Stimulated activated CD4-positive, alpha-beta T cell treated with anti-CD3 and anti-CD28 coated beads, Interleukin-12 subunit alpha, Interleukin-12 subunit beta, amount 100 ng/mL, for 24 hours (primary cell): ENCODE measurements at regions not wholly inside any gene's neighbourhood (a gene's known extent, or its start where the extent isn't known, plus 50 kb on each side); places are given as distances from the start of the nearest gene placed in this dataset.
"Not testable (repeated sequence)": the region's sequence is repeated elsewhere in the genome, so short reads cannot be mapped to it uniquely, and the experiment has no call there.

Source experiments
- DNase-seq, 2 experiments: peaks; one replicate each; pipeline ENCODE4 v3.0.0-alpha.2; 2020; ENCODE audit warnings: low read depth in 2 of 2

DNA sequence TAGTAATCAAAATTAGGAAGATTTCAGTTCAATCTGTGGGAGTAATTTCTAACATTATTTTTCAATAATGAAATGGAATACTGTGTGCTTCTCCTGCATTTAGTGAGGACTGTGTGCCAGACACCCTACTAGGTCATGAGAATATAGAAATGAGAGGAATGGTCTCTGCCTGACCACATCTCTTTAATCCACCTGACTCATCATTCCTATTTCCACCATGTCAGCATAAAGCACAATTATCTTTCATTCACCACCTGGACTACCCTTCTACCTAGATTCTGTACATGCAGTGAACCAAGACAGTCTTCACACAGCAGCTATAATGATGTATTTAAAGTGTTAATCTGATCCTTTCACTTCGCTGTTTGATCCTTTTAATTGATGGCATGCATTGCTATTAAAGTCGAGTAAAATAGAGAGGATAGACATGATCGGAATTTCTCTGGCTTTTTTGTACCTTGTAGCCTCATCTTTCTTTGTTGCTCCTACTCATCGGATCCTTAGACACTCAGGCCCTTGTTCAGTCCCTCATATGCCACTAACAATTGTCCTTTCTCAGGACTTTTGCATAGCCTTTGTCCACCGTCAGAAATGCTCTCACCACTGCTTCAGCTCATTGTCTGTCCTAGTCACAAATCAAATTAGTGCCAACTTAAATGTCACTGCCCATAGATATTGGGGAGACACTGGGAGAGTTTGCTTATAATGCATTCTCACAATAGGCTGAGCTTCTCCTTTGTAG lies 1037.1 kb downstream of the REEP3 start:
- DNase-seq, result no peak

DNA sequence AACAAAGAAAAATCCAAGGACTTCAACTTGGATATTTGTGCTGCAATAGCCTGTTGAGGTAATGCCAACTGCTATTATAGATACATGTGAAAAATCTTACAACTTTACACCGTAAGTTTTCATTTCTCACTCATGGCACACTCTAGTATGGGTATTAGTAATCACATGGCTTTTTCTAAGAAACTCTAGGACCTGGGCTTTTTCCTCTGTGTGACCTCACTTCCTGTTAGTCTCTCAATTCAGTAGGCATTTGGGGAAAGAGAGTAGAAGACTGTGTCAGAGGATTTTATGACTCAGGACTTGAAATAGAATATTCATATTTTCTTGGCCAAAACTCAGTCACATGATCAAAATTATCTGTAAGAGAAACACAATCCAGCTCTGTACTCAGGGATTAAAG lies 1049.9 kb downstream of the REEP3 start:
- DNase-seq, result no peak

DNA sequence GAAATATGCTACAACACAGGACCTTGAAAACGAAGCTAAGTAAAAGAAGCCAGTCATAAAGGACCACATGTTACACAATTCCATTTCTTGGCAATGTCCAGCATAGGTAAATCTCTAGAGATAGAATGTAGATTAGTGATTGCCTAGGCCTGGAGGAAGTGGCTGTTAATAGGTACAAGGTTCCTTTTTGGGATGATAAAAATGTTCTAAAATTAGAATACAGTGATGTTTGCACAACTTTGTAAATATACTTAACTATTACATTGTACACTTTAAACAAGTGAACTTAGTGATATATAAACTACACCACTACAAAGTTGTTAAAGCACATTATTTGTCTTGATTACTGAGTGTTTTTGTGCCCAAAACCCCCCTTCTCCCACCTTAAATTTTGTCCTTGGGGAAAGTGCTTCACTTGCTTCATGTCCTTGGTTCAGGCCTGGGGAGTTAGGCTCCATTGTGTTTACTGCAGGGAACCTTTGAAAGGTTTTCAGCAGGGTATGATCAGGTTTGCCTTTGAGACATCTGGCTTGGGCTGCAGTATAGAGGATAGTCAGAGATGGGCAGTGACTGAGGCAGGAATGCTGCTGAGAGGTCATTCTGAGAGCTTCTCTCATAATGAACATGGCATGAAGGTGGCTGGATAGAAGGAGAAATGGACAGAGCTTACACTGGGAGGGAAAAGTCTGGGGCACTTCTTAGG lies 1052.6 kb downstream of the REEP3 start:
- no peak for DNase-seq

DNA sequence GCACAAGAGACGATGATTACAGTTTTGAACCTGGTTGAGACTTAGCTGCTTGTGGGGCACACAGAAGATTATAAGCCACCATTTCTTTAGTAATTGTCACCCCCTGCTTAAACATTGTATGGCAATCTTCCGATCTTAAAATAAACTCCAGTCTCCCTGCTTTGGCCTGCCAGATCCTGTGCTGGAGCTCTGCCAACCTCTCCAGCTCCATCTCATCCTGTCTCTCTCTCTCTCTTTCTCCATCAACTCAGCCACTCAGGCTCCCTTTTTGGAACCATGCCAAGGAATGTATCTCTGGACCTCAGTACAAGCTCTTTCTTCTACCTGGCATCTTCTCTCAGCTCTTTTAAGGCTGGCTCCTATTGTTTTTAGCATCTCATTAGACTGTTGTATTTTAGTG lies 1053.2 kb downstream of the REEP3 start:
- no peak for DNase-seq

DNA sequence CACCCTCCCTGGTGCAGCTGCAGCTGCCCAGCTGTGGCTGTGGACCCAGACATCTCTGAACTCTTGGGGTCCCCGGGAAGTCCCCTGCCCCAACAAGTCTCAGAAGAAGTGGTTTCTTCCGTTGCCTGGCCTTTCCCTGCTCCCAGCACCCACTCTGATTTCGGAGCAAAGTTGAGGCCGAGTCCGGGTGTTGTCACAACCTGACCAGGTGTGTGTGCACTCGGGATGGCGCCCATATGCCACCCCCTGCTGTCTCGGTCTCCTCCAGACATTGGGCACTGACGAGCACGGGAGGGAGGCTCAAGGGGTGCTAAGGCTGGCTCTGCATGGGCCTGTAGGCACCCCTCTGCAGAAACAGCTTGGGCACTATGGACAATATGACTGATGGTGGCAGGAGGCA lies 1055.3 kb downstream of the REEP3 start:
- no peak for DNase-seq

DNA sequence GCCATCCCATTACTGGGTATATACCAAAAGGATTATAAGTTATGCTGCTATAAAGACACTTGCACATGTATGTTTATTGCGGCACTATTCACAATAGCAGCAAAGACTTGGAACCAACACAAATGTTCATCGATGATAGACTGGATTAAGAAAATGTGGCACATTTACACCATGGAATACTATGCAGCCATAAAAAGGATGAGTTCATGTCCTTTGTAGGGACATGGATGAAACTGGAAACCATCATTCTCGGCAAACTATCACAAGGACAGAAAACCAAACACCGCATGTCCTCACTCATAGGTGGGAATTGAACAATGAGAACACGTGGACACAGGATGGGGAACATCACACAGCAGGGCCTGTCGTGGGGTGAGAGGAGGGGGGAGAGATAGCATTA lies 1057.6 kb downstream of the REEP3 start:
- not testable (repeated sequence) for DNase-seq

DNA sequence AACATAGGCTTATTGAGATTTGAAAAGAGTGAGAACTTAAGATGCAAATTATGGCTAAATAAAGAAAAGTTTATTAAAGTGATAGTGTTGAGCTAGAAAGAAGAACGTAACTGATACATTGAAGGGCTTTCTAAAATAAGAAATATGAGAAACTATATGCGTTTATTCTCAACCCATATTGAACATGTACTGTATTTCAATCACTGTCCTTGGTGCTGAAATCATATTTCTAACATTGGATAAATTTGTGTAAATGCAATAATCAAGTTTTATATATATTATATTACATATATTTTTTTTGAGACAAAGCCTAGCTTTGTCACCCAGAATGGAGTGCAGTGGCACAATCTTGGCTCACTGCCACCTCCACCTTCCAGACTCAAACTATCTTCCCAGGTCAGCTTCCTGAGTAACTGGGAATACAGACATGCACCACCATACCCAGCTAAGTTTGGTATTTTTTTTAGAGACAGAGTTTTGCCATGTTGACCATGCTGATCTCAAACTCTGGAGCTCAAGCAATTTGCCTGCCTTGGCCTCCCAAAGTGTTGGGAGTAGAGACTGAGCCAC lies 1065.8 kb downstream of the REEP3 start:
- DNase-seq, result no peak

DNA sequence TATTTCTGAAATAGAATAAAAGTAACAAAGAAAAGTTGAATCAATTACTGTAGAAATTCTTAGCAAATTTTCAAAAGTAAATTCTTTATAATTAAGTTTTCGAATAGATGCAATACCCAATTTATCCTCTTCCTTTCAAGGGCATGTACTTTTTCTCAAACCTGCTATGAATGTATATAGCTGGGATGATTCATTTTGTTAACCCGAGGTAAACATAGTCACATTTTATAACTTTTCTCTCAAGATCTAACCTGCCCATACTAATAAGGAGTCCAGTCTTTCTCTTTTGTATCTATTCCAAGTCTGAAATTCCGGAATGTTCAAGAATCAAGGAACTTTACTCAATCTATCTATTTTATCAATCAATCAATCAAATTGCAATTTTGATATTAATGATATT lies 1072.9 kb downstream of the REEP3 start:
- DNase-seq, result no peak

DNA sequence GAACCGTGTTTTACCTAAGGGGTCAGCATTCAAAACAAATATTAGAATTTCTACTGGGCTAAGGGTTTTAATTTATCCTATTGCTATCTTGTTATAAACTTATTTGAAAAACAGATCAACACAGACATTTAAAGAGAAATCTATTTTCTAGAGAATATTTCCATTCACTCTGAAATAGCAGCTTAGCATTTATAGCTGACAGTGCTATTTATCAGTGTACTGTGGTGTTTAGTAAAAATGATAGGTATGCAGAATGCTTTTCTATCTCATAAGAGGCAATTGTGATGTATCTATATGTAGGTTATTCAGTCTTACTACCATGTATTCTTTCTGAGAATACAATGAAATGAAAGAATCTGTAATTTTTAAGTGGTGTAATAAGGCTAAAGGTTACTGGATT lies 1077.4 kb downstream of the REEP3 start:
- no peak for DNase-seq

DNA sequence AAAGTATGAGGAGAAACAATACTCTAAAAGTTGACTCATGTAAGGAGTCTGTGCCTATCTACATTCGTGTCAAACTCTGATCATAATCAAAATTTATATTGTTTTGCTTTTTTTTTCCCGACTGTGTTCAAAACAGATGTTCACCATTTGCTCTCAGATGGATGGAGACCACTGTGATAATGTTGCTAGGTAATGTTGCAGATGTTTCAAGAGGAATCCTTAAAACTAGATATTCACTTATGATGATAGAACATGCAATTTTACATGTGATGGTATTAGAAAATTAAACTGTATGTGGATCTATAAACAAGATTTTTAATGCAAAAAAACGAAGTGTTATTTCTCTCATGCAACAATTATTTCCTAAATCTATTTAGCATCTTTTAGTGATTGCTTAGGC lies 1080.1 kb downstream of the REEP3 start:
- no peak for DNase-seq

DNA sequence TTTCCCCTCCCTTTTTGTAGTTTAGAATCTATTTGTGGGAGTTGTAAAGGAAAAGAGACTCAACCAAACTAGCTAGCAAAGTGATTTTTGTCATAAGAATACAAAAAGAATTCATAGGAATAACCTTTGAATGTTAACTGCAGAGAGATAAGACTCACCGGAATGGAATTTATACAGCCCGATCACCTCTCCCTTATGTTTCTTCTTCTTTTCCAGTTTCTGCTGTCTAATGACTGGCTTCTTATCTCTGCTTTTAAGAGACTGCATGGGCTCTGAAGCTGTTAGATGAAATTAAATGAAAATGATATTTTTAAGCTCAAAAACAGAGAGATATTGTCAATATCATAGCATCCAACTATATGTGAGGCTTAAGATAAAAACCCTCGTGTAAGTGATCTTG lies 1095.9 kb downstream of the REEP3 start:
- no peak for DNase-seq

DNA sequence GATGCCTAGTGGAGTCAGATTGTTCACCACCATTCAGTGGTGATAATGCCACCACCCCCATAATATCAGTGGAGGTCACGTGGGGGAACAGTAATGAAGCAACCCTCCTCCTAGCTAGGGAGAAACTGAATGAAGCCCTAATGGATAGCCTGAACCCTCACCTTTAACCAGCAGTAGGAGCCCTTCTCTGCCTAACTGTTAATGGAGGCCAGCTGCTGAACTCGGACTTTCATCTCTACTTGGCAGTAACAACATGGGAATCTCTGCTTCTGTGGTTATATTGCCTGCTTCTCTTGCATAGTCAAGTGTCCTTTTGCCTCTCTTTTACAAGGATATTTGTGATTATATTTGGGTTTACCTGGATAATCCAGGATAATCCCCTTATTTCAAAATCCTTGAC lies 1097.9 kb downstream of the REEP3 start:
- DNase-seq, result no peak

DNA sequence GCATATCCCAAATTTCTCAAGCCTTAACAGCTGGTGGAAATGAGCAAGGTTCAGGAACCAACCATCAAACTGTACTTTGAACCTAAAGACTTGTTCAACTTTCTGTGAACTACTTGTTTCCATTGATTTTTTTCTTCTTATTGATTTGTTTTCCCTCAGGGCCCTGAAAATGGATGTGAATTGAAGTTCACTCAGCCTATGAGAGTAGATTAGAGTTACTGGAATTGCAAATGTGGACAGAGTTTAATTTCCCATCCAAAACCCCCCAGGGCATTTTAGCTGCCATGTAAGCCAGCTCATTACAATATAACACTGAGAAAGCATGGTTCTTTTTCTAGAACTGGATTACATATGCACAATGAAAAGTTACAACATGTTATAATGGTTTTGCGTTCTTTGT lies 1105.7 kb downstream of the REEP3 start:
- DNase-seq, result no peak

DNA sequence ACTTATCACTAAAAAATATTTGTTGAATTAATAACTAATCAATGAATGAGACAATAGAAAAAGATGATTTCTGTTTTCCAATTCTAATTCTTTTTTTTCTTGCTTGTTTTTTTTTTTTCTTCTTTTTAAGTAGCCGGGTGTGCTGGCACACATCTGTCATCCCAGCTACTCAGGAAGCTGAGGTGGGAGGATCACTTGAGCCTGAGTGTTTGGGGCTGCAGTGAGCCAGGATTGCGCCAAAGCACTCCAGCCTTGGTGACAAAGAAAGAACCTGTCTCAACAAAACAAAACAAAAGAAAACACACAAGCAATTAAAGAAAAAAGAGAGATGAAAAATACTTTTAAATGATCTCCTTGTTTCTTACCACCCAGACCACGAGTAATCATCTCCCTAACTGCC lies 1109.3 kb downstream of the REEP3 start:
- no peak for DNase-seq

DNA sequence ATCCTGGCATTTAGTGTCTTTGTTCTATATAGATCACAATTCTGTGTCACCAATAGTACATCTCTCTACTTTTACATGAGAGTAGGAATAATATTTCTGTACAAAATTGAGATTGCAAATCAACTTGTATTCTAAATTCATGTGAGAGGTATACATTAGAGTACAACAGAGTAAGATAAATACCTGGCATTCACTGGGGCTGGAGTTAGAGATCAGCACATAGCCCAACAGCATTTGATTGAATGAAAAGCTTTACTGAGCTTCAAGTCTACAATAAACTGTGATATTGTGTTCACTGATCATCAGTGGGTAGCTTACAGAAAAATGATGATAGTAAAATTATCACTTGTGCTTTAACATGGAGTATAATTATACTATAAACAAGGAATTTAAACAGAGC lies 1114.7 kb downstream of the REEP3 start:
- no peak for DNase-seq

DNA sequence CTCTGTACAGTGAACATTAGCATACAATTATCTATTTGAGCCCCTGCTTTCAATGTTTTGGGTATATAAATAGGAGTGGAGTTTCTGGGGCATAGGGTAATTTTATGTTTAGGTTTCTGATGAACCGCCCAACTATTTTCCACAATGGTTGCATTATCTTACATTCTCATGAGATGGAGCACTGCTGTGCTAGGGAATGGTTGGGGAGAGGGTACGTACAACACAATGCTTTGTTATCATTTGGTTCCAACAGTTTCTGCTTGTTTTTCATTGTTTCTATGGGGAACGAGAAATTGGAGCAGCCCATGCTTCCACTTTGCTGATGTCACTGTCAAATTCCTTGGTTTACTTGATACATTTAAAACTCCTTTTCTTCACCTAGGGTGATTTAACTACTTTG lies 1115.3 kb downstream of the REEP3 start:
- no peak for DNase-seq

DNA sequence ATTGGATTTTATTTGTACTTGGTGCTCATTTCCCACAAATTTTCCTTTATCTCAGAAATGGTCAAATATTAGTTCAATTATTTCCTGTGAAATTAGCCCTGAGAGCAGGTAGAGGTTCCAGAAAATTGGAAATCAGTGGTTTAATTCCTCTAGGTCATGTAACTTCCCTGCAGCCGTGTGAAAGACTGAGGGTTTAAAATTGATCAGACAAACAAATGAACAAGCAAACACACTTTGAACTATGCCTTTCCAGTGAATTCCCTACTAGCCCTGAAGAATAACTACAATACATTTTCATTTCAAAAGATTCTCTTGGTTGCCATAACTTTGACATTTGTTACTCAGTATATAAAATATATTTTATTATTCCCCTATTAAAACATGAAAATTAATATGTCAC lies 1116.7 kb downstream of the REEP3 start:
- no peak for DNase-seq

DNA sequence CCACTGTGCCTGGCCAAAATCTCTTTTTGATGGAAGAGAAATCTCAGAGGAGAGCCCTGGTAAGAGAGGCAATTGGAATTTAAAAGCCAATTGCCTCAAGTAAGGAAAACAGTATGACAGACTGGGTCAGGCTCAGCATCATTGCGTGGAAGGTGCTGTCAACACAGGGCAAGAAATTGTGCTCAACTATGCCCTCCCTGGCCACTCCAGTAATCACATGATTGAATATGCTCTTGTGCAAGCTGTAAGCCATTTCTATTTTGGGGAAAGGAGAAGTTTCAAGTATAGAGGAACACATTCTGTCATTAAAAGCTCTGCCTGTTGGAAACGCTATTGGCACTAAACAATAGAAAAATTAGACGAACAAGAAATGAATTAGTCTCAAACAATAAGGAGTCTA lies 1127.7 kb downstream of the REEP3 start:
- DNase-seq, result no peak

DNA sequence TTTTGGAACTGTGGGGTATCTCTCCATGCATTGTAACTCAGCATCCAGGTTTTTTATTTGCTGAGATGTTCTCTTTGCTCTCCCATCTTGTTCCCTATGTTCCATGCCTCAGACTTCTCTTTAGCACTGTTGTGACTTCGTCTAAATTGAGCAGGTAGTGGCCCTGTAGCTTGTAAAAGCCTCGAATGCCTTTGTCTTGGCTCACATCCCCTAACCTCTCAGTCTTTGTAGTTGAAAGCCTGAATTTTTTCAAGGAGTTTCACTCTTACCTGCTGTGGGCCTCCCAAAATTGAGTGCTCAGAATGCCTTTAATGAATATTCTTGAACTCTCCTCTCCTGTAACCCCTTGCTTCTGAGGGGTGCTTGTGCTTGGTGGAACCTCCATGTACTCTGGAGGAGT lies 1137.3 kb downstream of the REEP3 start:
- no peak for DNase-seq

DNA sequence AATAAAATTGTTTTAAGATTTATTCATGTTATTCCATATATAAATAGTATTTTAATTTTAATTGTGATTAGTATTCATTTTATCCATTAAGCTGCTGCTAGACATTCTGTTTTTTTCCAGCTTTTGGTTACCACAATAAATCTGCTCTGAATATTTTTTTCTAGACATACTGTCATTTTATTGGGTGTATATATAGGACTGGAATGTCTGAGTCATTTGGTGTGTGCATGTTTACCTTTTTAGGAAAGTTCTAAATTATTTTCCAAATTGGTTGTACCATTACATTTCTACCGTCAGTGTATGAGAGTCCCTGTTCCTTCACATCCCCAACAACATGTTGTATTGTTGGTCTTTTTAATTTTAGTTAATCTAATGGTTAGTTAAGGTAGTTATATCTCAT lies 1138.1 kb downstream of the REEP3 start:
- no peak for DNase-seq

DNA sequence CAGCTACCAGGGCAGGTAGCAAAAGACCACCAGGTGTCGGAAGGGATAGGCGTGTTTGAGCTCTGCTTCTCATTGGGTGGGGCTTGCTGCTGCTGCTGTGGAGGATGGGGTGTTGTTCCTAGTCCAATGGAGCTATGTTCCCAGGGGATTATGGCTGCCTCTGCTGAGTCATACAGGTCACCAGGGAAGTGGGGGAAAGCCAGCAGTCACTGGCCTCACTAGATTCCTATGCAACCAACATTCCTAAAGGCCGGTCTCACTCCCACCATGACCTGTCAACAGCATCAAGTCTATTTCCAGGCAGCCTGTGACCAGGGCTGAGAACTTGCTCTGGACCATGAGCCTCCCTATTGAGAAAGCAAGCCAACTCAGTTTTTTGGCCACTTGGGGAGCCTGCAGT lies 1160.8 kb downstream of the REEP3 start:
- DNase-seq, result no peak

DNA sequence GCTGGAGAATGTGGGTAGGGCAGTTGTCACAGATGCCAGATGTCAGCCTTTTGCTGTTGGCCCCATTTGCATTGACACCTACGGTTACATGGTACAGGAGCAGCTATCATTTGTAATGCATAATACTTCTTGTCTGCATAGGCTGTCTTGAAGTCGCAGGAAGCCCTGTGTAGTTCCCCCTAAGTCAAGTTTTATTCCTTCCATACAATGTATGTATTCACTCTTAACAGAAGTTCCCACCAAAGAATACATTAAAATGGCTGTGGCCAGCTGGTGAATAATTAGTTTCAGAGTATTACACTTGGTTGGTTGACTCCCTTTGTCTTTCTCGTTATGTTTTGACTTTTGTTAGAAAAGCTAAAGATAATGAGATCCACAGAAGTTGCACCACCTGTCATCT lies 1169.0 kb downstream of the REEP3 start:
- DNase-seq, result no peak

DNA sequence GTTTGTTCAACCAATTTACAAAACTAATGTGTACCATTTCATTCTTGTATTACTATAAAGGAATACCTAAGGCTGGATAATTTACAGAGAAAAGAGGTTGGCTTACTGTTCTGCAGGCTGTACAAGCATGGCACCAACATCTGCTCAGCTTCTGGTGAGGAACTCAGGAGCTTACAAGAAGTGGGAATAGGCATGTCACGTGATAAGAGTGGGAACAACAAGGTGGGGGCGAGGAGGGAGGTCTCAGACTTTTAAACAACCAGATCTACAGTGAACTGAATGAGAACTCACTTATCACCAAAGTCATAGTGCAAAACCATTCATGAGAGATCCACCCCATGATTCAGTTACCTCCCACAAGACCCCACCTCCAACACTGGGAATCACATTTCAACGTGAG lies 1178.0 kb downstream of the REEP3 start:
- no peak for DNase-seq
